Panc1 (cell line): ENCODE measurements at regions not wholly inside any gene's neighbourhood (a gene's known extent, or its start where the extent isn't known, plus 50 kb on each side); places are given as distances from the start of the nearest gene placed in this dataset.

Source experiments
- POLR2AphosphoS5 ChIP-seq: IDR thresholded peaks from 2 replicates; pipeline ENCODE4 v1.6.1; 2012; ENCODE audit warnings: mild to moderate bottlenecking, low read depth, low read length, moderate library complexity
- REST ChIP-seq, 2 experiments: IDR thresholded peaks; 2 replicates each; pipeline ENCODE4 v1.6.1; 2011 to 2012; ENCODE audit warnings: low read depth in 2 of 2, control low read depth in 1 of 2, low read length in 1 of 2, mild to moderate bottlenecking in 1 of 2, moderate library complexity in 1 of 2; ENCODE audit not compliant: insufficient read depth in 1 of 2
- SIN3A ChIP-seq: IDR thresholded peaks from 2 replicates; pipeline ENCODE4 v1.6.1; 2012; ENCODE audit warnings: low read depth, mild to moderate bottlenecking, low read length, moderate library complexity, borderline replicate concordance; ENCODE audit not compliant: insufficient read depth
- TF ChIP-seq, protein P1 (sequence below): fragments of 450-650 bp; IDR thresholded peaks from 2 replicates; pipeline ENCODE4 v1.5.1; 2017; ENCODE audit warnings: mild to moderate bottlenecking

- TF ChIP-seq, protein P1, sequence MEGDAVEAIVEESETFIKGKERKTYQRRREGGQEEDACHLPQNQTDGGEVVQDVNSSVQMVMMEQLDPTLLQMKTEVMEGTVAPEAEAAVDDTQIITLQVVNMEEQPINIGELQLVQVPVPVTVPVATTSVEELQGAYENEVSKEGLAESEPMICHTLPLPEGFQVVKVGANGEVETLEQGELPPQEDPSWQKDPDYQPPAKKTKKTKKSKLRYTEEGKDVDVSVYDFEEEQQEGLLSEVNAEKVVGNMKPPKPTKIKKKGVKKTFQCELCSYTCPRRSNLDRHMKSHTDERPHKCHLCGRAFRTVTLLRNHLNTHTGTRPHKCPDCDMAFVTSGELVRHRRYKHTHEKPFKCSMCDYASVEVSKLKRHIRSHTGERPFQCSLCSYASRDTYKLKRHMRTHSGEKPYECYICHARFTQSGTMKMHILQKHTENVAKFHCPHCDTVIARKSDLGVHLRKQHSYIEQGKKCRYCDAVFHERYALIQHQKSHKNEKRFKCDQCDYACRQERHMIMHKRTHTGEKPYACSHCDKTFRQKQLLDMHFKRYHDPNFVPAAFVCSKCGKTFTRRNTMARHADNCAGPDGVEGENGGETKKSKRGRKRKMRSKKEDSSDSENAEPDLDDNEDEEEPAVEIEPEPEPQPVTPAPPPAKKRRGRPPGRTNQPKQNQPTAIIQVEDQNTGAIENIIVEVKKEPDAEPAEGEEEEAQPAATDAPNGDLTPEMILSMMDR, result no peak
- TF ChIP-seq POLR2AphosphoS5 (no peak), SIN3A (no peak), REST (IDR thresholded peaks at IDR 0.05; ENCODE audit: insufficient read depth in 1 of 2, low read depth in 2 of 2, low read length in 1 of 2) (no peak)
These were observed 77.8 kb downstream of the DRAM2 start for GRCh38 chr1:111062081-111062480.
